Mesothelial cell of epicardium (in vitro differentiated cells): ENCODE measurements at regions not wholly inside any gene's neighbourhood (a gene's known extent, or its start where the extent isn't known, plus 50 kb on each side); places are given as distances from the start of the nearest gene placed in this dataset.

Experiments
- DNase-seq, 2 experiments: peaks; one replicate each; pipeline ENCODE4 v3.0.0; 2021; ENCODE audit warnings: low spot score in 2 of 2; ENCODE audit not compliant: unreplicated experiment in 2 of 2
- H3K27ac Mint-ChIP-seq: 2 replicates; pipeline ENCODE4 v1.8.0; 2021; ENCODE audit warnings: mixed read lengths
- H3K27me3 Mint-ChIP-seq: 2 replicates; pipeline ENCODE4 v1.8.0; 2021; ENCODE audit warnings: low read depth, mixed read lengths
- H3K36me3 Mint-ChIP-seq: 2 replicates; pipeline ENCODE4 v1.8.0; 2021; ENCODE audit warnings: mixed read lengths
- H3K4me1 Mint-ChIP-seq: 2 replicates; pipeline ENCODE4 v1.8.0; 2021; ENCODE audit warnings: mixed read lengths
- H3K4me3 Mint-ChIP-seq: 2 replicates; pipeline ENCODE4 v1.8.0; 2021; ENCODE audit warnings: mild to moderate bottlenecking, moderate library complexity, mixed read lengths
- H3K9me3 Mint-ChIP-seq: 2 replicates; pipeline ENCODE4 v1.8.0; 2021; ENCODE audit warnings: mixed read lengths
- CTCF ChIP-seq: fragments of 200-600 bp; sonication (generic); IDR thresholded peaks from one replicate; pipeline ENCODE4 v1.5.0; 2021; ENCODE audit warnings: antibody characterized with exemption; ENCODE audit not compliant: unreplicated experiment

GRCh38 chr15:87225436-87225835, 1031.1 kb downstream of the NTRK3 start:
- Mint-ChIP-seq H3K4me1 (peaks cover 4% of the 10 kb centered on the region), H3K36me3 (no peaks in the 10 kb centered on the region), H3K9me3 (no peaks in the 10 kb centered on the region), H3K4me3 (no peak overlapping the region), H3K27me3 (no peaks in the 10 kb centered on the region), H3K27ac (no peak overlapping the region)
- no peak for TF ChIP-seq CTCF
- no peak for DNase-seq

GRCh38 chr15:87224404-87224803, 1032.1 kb downstream of the NTRK3 start:
- Mint-ChIP-seq H3K4me1 (peaks cover 4% of the 10 kb centered on the region), H3K4me3 (no peak overlapping the region), H3K27me3 (peaks cover 1% of the 10 kb centered on the region), H3K27ac (no peak overlapping the region), H3K9me3 (no peaks in the 10 kb centered on the region), H3K36me3 (no peaks in the 10 kb centered on the region)
- no peak for TF ChIP-seq CTCF
- no peak for DNase-seq

- H3K4me3 Mint-ChIP-seq: no peak overlapping the region
- no peak for DNase-seq
- no peaks in the 10 kb centered on the region for H3K4me1 Mint-ChIP-seq
- peaks cover 1% of the 10 kb centered on the region for H3K27me3 Mint-ChIP-seq
- no peaks in the 10 kb centered on the region for H3K36me3 Mint-ChIP-seq
- peaks cover 3% of the 10 kb centered on the region for H3K9me3 Mint-ChIP-seq
- H3K27ac Mint-ChIP-seq: no peak overlapping the region
- TF ChIP-seq CTCF: no peak
These were observed 1036.6 kb downstream of the NTRK3 start for GRCh38 chr15:87219650-87220615.

GRCh38 chr15:87215100-87215499, 1041.4 kb downstream of the NTRK3 start:
- H3K27ac Mint-ChIP-seq: no peak overlapping the region
- TF ChIP-seq CTCF: no peak
- H3K4me3 Mint-ChIP-seq: no peak overlapping the region
- no peak for DNase-seq
- peaks cover 2% of the 10 kb centered on the region for H3K27me3 Mint-ChIP-seq
- no peaks in the 10 kb centered on the region for H3K36me3 Mint-ChIP-seq
- H3K9me3 Mint-ChIP-seq: peaks cover 6% of the 10 kb centered on the region
- peaks cover 11% of the 10 kb centered on the region for H3K4me1 Mint-ChIP-seq

GRCh38 chr15:87213626-87214025, 1042.9 kb downstream of the NTRK3 start:
- no peak for TF ChIP-seq CTCF
- no peaks in the 10 kb centered on the region for H3K36me3 Mint-ChIP-seq
- H3K27me3 Mint-ChIP-seq: peaks cover 2% of the 10 kb centered on the region
- H3K4me1 Mint-ChIP-seq: peaks cover 16% of the 10 kb centered on the region
- DNase-seq: no peak
- H3K4me3 Mint-ChIP-seq: no peak overlapping the region
- H3K27ac Mint-ChIP-seq: no peak overlapping the region
- peaks cover 6% of the 10 kb centered on the region for H3K9me3 Mint-ChIP-seq
